ENCODE measurements at regions not wholly inside any gene's neighbourhood (a gene's known extent, or its start where the extent isn't known, plus 50 kb on each side); places are given as distances from the start of the nearest gene placed in this dataset.

GRCh38 chr6:4281341-4282293 is 146.2 kb upstream of the ECI2 start:
- H3K27me3 Mint-ChIP-seq = peaks cover 20 to 31% of the 10 kb centered on the region in 2 donors
- peak overlapping the region; percentile 0 for H3K27ac Mint-ChIP-seq
- ATAC-seq (replicated peaks) (peak; percentile 96), DNase-seq (peak; percentile 81)
- peaks cover 16 to 19% of the 10 kb centered on the region in 2 donors for H3K4me1 Mint-ChIP-seq
- H3K9me3 Mint-ChIP-seq = peaks cover 2 to 4% of the 10 kb centered on the region in 2 donors
- H3K4me3 Mint-ChIP-seq = peak overlapping the region; percentile 75 to 86
- no peaks in the 10 kb centered on the region for H3K36me3 Mint-ChIP-seq

- H3K4me1 Mint-ChIP-seq = peaks cover 11 to 16% of the 10 kb centered on the region in 2 donors
- ATAC-seq (replicated peaks) (no peak), DNase-seq (no peak)
- H3K27me3 Mint-ChIP-seq = peaks cover 20 to 23% of the 10 kb centered on the region in 2 donors
- H3K27ac Mint-ChIP-seq = no peak overlapping the region
- H3K9me3 Mint-ChIP-seq = peaks cover 2 to 4% of the 10 kb centered on the region in 2 donors
- H3K36me3 Mint-ChIP-seq = no peaks in the 10 kb centered on the region
- no peak overlapping the region for H3K4me3 Mint-ChIP-seq
These were observed 145.3 kb upstream of the ECI2 start for GRCh38 chr6:4280707-4281106.

GRCh38 chr6:4280031-4280430 is 144.7 kb upstream of the ECI2 start:
- DNase-seq (no peak), ATAC-seq (replicated peaks) (no peak)
- H3K4me3 Mint-ChIP-seq = no peak overlapping the region
- H3K27ac Mint-ChIP-seq = no peak overlapping the region
- no peaks in the 10 kb centered on the region for H3K36me3 Mint-ChIP-seq
- peaks cover 2 to 4% of the 10 kb centered on the region in 2 donors for H3K9me3 Mint-ChIP-seq
- H3K4me1 Mint-ChIP-seq = peaks cover 11 to 16% of the 10 kb centered on the region in 2 donors
- H3K27me3 Mint-ChIP-seq = peaks cover 20 to 23% of the 10 kb centered on the region in 2 donors

- Mint-ChIP-seq H3K27ac (no peak overlapping the region), H3K27me3 (peaks cover 0 to 12% of the 10 kb centered on the region in 2 donors), H3K36me3 (no peaks in the 10 kb centered on the region), H3K4me1 (no peaks in the 10 kb centered on the region), H3K4me3 (no peak overlapping the region), H3K9me3 (peaks cover 2 to 4% of the 10 kb centered on the region in 2 donors)
- DNase-seq = no peak
- no peak for ATAC-seq (replicated peaks)
These were observed 139.2 kb upstream of the ECI2 start for GRCh38 chr6:4274382-4275082.

- no peak overlapping the region for H3K4me3 Mint-ChIP-seq
- H3K27me3 Mint-ChIP-seq = peaks cover 0 to 9% of the 10 kb centered on the region in 2 donors
- no peaks in the 10 kb centered on the region for H3K4me1 Mint-ChIP-seq
- H3K27ac Mint-ChIP-seq = no peak overlapping the region
- no peaks in the 10 kb centered on the region for H3K36me3 Mint-ChIP-seq
- no peak for DNase-seq
- no peak for ATAC-seq (replicated peaks)
- peaks cover 0 to 2% of the 10 kb centered on the region in 2 donors for H3K9me3 Mint-ChIP-seq
These were observed 137.6 kb upstream of the ECI2 start for GRCh38 chr6:4272996-4273395.

- no peak for DNase-seq
- H3K27me3 Mint-ChIP-seq = peaks cover under 1 to 5% of the 10 kb centered on the region in 2 donors
- H3K4me1 Mint-ChIP-seq = no peaks in the 10 kb centered on the region
- no peak for ATAC-seq (replicated peaks)
- no peaks in the 10 kb centered on the region for H3K9me3 Mint-ChIP-seq
- H3K36me3 Mint-ChIP-seq = no peaks in the 10 kb centered on the region
- H3K27ac Mint-ChIP-seq = no peak overlapping the region
- no peak overlapping the region for H3K4me3 Mint-ChIP-seq
These were observed 136.5 kb upstream of the ECI2 start for GRCh38 chr6:4271761-4272470.

- Mint-ChIP-seq H3K4me3 (no peak overlapping the region), H3K4me1 (no peaks in the 10 kb centered on the region), H3K9me3 (no peaks in the 10 kb centered on the region), H3K27me3 (peaks cover 6 to 9% of the 10 kb centered on the region in 2 donors), H3K27ac (no peak overlapping the region), H3K36me3 (no peaks in the 10 kb centered on the region)
- DNase-seq (no peak), ATAC-seq (replicated peaks) (no peak)
These were observed 135.4 kb upstream of the ECI2 start for GRCh38 chr6:4270776-4271175.

- H3K27ac Mint-ChIP-seq = no peak overlapping the region
- ATAC-seq (replicated peaks) (no peak), DNase-seq (no peak)
- H3K4me1 Mint-ChIP-seq = no peaks in the 10 kb centered on the region
- no peaks in the 10 kb centered on the region for H3K36me3 Mint-ChIP-seq
- no peak overlapping the region for H3K4me3 Mint-ChIP-seq
- no peaks in the 10 kb centered on the region for H3K9me3 Mint-ChIP-seq
- peaks cover 8 to 11% of the 10 kb centered on the region in 2 donors for H3K27me3 Mint-ChIP-seq
These were observed 134.6 kb upstream of the ECI2 start for GRCh38 chr6:4270001-4270400.

- Mint-ChIP-seq H3K27me3 (peaks cover 13 to 15% of the 10 kb centered on the region in 2 donors), H3K4me3 (no peak overlapping the region), H3K9me3 (no peaks in the 10 kb centered on the region), H3K27ac (no peak overlapping the region), H3K4me1 (no peaks in the 10 kb centered on the region), H3K36me3 (no peaks in the 10 kb centered on the region)
- no peak for ATAC-seq (replicated peaks)
- DNase-seq = no peak
These were observed 132.8 kb upstream of the ECI2 start for GRCh38 chr6:4268171-4268570.

- no peaks in the 10 kb centered on the region for H3K36me3 Mint-ChIP-seq
- ATAC-seq (replicated peaks) (no peak), DNase-seq (no peak)
- H3K4me1 Mint-ChIP-seq = no peaks in the 10 kb centered on the region
- peaks cover 13 to 15% of the 10 kb centered on the region in 2 donors for H3K27me3 Mint-ChIP-seq
- H3K4me3 Mint-ChIP-seq = no peak overlapping the region
- no peak overlapping the region for H3K27ac Mint-ChIP-seq
- no peaks in the 10 kb centered on the region for H3K9me3 Mint-ChIP-seq
These were observed 130.4 kb upstream of the ECI2 start for GRCh38 chr6:4265740-4266139.

GRCh38 chr6:4264601-4265000 is 129.2 kb upstream of the ECI2 start:
- Mint-ChIP-seq H3K4me3 (no peak overlapping the region), H3K36me3 (no peaks in the 10 kb centered on the region), H3K9me3 (no peaks in the 10 kb centered on the region), H3K27me3 (peaks cover 13 to 15% of the 10 kb centered on the region in 2 donors), H3K27ac (no peak overlapping the region), H3K4me1 (no peaks in the 10 kb centered on the region)
- DNase-seq (no peak), ATAC-seq (replicated peaks) (no peak)

- no peak overlapping the region for H3K4me3 Mint-ChIP-seq
- no peaks in the 10 kb centered on the region for H3K36me3 Mint-ChIP-seq
- peaks cover 13 to 15% of the 10 kb centered on the region in 2 donors for H3K27me3 Mint-ChIP-seq
- no peaks in the 10 kb centered on the region for H3K9me3 Mint-ChIP-seq
- DNase-seq = no peak
- H3K27ac Mint-ChIP-seq = no peak overlapping the region
- H3K4me1 Mint-ChIP-seq = no peaks in the 10 kb centered on the region
- ATAC-seq (replicated peaks) = no peak
These were observed 128.7 kb upstream of the ECI2 start for GRCh38 chr6:4264081-4264480.

- Mint-ChIP-seq H3K4me3 (no peak overlapping the region), H3K36me3 (no peaks in the 10 kb centered on the region), H3K9me3 (no peaks in the 10 kb centered on the region), H3K27me3 (peaks cover 13 to 15% of the 10 kb centered on the region in 2 donors), H3K27ac (no peak overlapping the region), H3K4me1 (no peaks in the 10 kb centered on the region)
- no peak for ATAC-seq (replicated peaks)
- no peak for DNase-seq
These were observed 127.2 kb upstream of the ECI2 start for GRCh38 chr6:4262526-4262925.

- ATAC-seq (replicated peaks) (no peak), DNase-seq (no peak)
- H3K4me3 Mint-ChIP-seq = no peak overlapping the region
- H3K27ac Mint-ChIP-seq = no peak overlapping the region
- H3K9me3 Mint-ChIP-seq = no peaks in the 10 kb centered on the region
- no peaks in the 10 kb centered on the region for H3K4me1 Mint-ChIP-seq
- no peaks in the 10 kb centered on the region for H3K36me3 Mint-ChIP-seq
- H3K27me3 Mint-ChIP-seq = peaks cover 5 to 7% of the 10 kb centered on the region in 2 donors
These were observed 124.0 kb upstream of the ECI2 start for GRCh38 chr6:4259391-4259790.

Data from stimulated activated naive B cell treated with anti-CD40 and anti-IgM and Interleukin-4, amounts not matched to agents 10 μg/mL and 1 μg/mL and 100 μg/mL, for 72 hours (primary cell).